RWPE1 (cell line): ENCODE measurements at regions not wholly inside any gene's neighbourhood (a gene's known extent, or its start where the extent isn't known, plus 50 kb on each side); places are given as distances from the start of the nearest gene placed in this dataset.

ENCODE experiments used
- CTCF ChIA-PET: fragments of 350-600 bp; sonication (Branson Sonifier 250); formaldehyde crosslinking; extraction: SDS; loops from one replicate; lab custom pipeline; 2021; lab: Yijun Ruan, JAX
- POLR2A ChIA-PET: fragments of 400-600 bp; formaldehyde crosslinking; extraction: SDS; loops from one replicate; lab custom pipeline; 2020; ENCODE audit warnings: antibody characterized with exemption; ENCODE audit not compliant: low non-redundant PET; lab: Yijun Ruan, JAX
- DNase-seq: peaks from one replicate; pipeline ENCODE4 v3.0.0; 2012; ENCODE audit warnings: low spot score
- H3K27ac ChIP-seq: fragments of 450-650 bp; 2 replicates; pipeline ENCODE4 v1.5.1; 2017
- TF ChIP-seq, protein P1 (sequence below): fragments of 450-650 bp; conservative IDR thresholded peaks from 2 replicates; pipeline ENCODE4 v1.5.1; 2017; ENCODE audit warnings: low read depth, mild to moderate bottlenecking

DNA sequence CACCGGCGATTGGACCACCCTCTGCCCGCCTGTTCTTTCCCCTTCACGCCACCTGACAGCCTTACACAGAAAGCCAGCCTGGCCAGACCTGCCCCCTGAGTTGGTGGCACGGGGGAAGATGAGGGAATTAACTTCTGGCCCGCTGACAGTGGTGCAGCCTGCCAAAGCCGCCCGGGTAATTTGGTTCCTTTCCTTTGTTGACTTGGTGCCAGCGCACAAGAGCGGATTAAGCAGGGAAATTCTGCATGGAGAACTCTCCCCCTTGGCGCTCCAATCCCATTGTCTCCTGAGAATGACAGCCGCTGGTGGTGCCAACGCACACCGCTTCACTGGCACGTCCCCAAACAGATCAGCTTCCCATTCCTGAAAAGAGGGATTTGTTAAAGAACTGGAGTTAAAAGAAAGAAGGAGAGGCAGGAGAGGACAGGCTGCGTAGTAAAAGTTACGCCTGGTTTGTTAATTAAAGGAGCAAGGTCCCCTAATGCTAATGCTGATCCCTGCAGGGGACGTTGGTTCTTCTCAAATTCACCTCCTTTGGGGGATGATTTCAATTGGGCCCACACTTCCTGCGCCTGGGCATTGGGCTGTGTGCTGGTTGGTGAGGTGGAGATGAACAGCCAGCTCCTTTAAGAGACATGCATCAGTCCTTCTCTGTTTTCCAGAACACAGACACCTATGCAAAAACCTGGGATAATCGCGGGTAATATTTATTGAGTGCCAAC lies 286.8 kb downstream of the MYCN start:
- no peak for DNase-seq
- CTCF ChIA-PET = interaction anchor here (0.6 kb wide), 1 partner anchor 225 kb away, joined by 4 read pairs; no protein-coding TSS in a partner anchor
- POLR2A ChIA-PET = no interaction called here
- no peak overlapping the region for H3K27ac ChIP-seq
- TF ChIP-seq, protein P1, sequence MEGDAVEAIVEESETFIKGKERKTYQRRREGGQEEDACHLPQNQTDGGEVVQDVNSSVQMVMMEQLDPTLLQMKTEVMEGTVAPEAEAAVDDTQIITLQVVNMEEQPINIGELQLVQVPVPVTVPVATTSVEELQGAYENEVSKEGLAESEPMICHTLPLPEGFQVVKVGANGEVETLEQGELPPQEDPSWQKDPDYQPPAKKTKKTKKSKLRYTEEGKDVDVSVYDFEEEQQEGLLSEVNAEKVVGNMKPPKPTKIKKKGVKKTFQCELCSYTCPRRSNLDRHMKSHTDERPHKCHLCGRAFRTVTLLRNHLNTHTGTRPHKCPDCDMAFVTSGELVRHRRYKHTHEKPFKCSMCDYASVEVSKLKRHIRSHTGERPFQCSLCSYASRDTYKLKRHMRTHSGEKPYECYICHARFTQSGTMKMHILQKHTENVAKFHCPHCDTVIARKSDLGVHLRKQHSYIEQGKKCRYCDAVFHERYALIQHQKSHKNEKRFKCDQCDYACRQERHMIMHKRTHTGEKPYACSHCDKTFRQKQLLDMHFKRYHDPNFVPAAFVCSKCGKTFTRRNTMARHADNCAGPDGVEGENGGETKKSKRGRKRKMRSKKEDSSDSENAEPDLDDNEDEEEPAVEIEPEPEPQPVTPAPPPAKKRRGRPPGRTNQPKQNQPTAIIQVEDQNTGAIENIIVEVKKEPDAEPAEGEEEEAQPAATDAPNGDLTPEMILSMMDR = no peak

DNA sequence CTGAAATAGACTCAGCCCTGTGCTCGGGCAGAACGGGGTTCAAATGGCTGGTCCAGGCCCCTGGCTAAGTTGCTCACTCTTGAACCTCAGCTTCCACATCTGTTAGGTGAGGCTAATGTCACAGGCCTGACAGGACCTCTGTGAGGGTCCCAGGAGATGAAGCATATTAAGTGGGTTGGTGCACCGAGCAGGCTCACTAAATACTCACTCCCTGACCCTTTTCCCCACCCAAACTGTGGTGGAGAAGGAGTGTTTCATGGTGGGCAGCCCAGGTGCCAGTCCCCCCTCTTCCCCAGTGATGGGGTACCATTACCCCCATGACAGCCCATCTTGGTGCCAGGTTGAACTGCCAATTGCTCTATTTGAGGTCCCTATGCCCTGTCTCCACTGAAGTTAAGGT lies 286.0 kb downstream of the MYCN start:
- H3K27ac ChIP-seq = no peak overlapping the region
- ChIA-PET POLR2A (no interaction called here), CTCF (no interaction called here)
- TF ChIP-seq, protein P1 = no peak
- DNase-seq = no peak

DNA sequence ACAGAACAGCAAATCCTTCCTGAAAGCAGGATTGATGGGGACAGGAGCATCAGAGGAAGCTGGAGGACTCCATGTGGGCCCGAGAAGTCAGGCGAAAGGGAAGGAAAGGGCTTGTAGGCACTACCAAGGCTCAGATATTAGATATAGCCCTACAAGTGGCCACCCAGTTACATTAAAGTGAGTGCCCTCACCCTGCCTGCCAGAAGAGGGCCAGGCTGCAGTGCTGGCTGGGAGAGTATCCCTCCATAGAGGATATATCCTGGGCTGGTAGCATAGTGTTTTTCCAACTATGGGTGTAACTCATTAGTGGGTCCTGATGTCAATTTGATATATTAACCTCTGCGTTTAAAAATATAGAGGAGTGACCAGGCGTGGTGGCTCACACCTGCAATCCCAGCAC lies 285.2 kb downstream of the MYCN start:
- TF ChIP-seq, protein P1 = no peak
- ChIA-PET CTCF (no interaction called here), POLR2A (no interaction called here)
- no peak for DNase-seq
- H3K27ac ChIP-seq = no peak overlapping the region

DNA sequence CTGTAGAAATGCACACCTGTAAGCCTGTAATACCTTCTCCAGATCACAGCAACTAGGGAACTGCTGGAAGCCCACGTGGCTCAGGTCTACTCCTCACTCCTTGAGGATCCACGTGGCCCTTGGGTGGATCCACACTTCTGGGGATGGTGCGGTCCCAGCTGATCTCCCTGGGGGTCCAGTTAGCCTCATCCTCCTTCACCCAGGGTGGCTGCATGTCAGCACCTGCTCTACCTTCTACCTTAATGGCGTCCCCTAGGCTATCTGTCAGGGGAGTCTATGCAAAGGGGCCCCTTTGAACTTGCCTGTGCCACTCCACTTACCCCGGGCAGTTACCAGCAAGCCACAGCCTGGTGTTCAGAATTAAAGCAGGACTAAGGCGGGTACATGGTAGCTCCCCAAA lies 284.7 kb downstream of the MYCN start:
- POLR2A ChIA-PET = no interaction called here

DNA sequence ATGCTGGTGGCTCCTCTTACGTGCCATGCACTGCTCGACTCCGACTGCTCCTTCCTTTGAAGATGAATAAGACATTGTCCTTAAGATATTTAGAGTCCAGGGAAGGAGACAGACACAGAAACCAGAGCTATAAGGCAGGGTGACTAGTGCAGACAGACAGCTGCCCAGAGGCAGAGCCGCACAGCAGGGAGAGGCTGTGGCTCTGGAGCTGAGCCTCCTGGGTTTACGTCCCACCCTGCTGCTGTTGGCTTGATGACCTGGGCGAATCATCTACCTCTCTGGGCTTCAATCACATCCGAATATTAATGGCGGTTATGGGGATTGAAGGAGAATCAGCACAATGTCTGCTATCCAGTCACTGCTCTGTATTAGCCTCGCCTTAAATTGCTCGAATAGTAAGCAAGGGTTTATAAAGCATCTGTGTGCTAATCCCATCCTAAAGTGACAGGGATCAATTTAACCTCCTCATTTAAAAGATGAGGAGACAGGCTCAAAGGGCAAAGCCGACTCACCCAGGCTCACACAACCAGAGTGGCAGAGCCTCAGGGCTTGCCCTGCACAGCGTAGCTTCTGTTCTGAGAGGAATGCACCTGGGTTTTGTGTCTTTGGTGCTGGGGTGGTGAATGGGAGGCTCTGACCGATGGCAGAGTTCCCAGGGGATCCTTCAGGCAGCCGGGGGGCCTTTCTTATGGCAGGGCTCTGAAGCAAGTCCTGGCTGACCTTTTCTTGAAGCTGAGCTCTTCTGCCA lies 284.1 kb downstream of the MYCN start:
- no peak overlapping the region for H3K27ac ChIP-seq
- CTCF ChIA-PET = no interaction called here
- no peak for DNase-seq
- POLR2A ChIA-PET = no interaction called here
- TF ChIP-seq, protein P1 = no peak

More for the DNA sequence above, 284.7 kb downstream of the MYCN start:
- CTCF ChIA-PET = no interaction called here
- no peak for DNase-seq
- TF ChIP-seq, protein P1 = no peak
- no peak overlapping the region for H3K27ac ChIP-seq

DNA sequence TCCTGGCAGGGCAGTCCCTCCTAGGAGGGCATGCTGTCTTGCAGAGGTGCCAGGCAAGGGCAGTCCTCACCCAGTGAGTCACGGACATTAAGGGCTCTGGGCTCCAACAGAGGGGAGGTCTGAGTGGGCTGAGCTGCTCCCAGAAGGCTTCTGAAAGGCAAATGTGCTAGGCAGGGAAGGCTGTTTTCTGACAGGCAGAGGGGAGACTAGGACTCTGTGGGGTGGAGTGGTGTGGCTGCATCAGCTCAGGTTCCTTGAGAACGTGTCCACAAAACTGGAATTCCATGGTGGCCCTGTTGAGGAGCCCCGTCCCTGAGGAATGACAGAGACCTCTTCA lies 283.5 kb downstream of the MYCN start:
- DNase-seq = no peak
- CTCF ChIA-PET = interaction anchor here (0.6 kb wide), 1 partner anchor 169 kb away, joined by 3 read pairs; no protein-coding TSS in a partner anchor
- no peak overlapping the region for H3K27ac ChIP-seq
- TF ChIP-seq, protein P1 = no peak
- POLR2A ChIA-PET = no interaction called here
